GM12874 (cell line): ENCODE measurements at regions not wholly inside any gene's neighbourhood (a gene's known extent, or its start where the extent isn't known, plus 50 kb on each side); places are given as distances from the start of the nearest gene placed in this dataset.

Experiments
- TF ChIP-seq, protein P1 (sequence below): IDR thresholded peaks from 2 replicates; pipeline ENCODE4 v1.5.1; 2011; ENCODE audit warnings: low read depth, mild to moderate bottlenecking, control low read depth, low read length, moderate library complexity; ENCODE audit not compliant: insufficient read depth

DNA sequence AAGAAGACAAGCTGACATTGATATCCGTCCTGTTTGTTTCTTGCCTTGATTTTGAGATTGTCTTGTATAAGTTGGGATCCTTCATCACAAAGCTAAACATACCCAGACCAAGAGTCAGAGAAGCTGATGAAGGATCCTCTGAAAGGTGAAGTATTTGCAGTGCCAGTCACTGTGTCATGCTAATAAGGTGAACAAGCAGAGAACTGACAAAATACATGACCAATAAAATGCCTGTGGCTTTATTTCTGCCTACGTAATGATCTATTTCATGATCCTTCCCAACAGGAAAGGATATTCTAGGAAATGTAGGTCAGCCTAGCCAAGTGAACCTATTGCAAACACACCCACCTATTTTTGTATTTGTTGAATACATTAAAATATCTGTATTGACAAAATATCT lies 351.3 kb upstream of the CDH9 start:
- TF ChIP-seq, protein P1, sequence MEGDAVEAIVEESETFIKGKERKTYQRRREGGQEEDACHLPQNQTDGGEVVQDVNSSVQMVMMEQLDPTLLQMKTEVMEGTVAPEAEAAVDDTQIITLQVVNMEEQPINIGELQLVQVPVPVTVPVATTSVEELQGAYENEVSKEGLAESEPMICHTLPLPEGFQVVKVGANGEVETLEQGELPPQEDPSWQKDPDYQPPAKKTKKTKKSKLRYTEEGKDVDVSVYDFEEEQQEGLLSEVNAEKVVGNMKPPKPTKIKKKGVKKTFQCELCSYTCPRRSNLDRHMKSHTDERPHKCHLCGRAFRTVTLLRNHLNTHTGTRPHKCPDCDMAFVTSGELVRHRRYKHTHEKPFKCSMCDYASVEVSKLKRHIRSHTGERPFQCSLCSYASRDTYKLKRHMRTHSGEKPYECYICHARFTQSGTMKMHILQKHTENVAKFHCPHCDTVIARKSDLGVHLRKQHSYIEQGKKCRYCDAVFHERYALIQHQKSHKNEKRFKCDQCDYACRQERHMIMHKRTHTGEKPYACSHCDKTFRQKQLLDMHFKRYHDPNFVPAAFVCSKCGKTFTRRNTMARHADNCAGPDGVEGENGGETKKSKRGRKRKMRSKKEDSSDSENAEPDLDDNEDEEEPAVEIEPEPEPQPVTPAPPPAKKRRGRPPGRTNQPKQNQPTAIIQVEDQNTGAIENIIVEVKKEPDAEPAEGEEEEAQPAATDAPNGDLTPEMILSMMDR, result no peak

DNA sequence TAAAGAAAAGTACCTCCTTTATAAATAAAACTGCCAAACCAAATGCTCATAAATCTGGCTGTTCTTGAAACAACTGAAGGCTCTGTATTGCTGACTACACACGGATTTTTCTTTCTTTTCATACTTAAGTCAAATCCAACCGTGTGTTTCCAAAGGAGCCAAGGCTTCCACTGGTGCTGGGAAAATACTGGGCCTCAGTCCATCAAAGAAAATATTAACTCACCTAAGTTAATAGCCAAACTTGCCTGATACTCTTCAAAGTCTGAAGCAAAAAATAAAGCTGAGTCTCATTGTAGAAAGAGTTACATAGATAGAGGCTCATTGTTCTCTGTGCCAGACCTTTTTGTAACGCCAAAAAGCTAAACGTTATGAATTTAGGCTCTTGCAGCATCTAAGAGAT lies 350.4 kb upstream of the CDH9 start:
- TF ChIP-seq, protein P1, result no peak

DNA sequence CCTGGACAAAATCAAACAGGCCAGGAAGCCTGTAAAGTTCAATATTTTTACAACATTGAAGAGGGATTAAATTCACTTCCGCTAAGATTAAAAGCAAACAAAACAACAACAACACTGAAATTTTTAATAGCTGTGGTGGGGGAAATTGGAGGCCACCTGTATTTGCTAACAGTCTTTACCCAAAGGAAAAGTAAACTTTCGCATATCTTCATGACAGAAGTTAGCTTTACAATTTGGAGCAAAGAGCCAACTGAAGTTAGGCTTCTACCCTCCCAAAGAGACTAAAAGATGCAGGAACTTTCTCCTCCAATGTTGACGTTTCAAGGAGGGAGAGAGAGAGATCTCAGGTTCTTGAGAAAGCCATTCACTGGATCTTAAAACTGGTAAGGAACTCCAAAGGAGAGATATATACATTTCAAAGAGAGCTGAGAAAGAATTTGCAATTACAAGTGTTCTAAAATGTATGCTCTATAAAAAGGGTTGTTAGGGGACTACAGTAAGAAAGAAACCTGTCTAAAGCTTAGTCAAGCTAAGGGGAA lies 349.2 kb upstream of the CDH9 start:
- TF ChIP-seq, protein P1, result no peak

DNA sequence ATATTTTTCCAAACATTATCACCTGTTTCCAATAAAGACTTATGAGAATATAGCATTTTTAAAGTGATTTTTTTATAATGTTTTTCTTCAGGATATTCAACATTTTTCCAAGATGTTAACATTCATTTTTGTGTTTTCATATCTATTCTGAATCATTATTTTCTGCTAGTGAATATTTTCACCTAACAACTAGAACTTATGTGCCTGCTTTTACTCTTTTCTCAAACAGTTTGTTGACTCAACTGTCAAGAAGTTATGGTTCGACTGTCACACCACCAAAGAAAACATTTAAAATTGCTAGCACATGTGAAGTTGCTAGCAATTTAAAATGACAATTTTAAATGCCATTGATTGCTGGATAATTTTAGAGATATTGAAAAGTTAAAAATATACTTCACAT lies 343.3 kb upstream of the CDH9 start:
- TF ChIP-seq, protein P1, result no peak

DNA sequence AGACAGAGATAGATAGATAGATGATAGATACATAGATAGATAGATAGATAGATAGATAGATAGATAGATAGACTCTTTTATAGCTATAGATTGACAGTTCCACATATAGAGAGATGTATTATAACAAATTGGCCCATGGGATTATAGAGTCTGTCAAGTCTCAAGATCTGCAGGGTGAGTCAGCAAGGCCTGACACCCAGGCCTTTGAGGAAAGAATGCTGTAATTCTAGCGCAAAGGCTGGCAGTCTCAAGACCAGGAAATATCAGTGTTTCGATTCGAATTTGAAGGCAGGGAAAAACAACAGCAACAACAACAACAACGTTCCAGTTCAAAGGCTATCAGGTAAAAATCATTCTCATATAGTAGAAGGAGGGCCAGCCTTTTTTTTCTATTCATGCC lies 339.2 kb upstream of the CDH9 start:
- TF ChIP-seq, protein P1, result no peak

DNA sequence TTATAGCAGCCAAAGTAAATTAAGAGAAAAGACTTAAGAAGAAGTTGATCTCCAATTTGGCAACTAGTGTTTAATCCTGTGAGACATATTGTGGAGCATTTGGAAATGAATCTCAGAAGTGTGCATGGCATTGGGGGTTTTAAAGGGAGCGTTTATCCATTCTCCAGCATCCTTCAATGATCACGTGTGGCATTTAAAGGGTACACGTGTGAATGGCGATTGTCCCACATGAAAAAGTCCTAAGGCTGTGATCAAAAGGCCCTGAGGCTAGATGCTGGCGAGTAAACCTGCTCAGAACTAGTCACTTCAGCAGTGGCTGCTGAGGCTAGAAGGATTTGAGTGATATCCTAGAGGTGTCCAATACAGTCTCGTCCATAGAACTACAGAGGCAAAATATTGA lies 315.6 kb upstream of the CDH9 start:
- TF ChIP-seq, protein P1, result no peak

DNA sequence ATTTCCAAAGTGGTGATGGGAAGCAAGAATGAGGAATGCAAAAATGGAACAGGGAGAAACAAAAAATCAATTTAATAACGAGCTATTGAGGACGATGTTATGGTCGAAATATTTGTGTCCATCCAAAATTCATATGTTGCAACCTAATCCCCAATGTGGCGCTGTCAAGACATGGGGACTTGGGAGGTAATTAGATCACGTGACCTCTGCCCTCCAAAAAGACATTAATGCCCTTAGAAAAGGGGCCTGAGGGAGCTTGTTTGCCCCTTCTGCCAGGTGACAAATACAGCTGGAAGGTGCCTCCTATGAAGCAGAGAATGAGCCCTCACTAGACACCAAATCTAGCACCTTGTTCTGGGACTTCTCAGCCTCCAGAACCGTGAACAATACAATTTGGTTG lies 315.2 kb upstream of the CDH9 start:
- TF ChIP-seq, protein P1, result no peak
